Esophagus muscularis mucosa (tissue), 3 donors: ENCODE measurements at regions not wholly inside any gene's neighbourhood (a gene's known extent, or its start where the extent isn't known, plus 50 kb on each side); places are given as distances from the start of the nearest gene placed in this dataset.
"Not testable (repeated sequence)": the region's sequence is repeated elsewhere in the genome, so short reads cannot be mapped to it uniquely, and the experiment has no call there.

Source experiments
- CTCF ChIP-seq, 3 experiments: fragments of 200-600 bp in 2 of 3; fragments of 450-650 bp in 1 of 3; sonication (generic) in 2 of 3; IDR thresholded peaks; one replicate each; pipeline ENCODE4 v1.5.1; 2017 to 2019; ENCODE audit warnings: antibody characterized with exemption in 3 of 3, mild to moderate bottlenecking in 2 of 3, moderate library complexity in 1 of 3
- POLR2A ChIP-seq: fragments of 450-650 bp; IDR thresholded peaks from one replicate; pipeline ENCODE4 v1.6.1; 2017; ENCODE audit warnings: antibody characterized with exemption, moderate library complexity, mild to moderate bottlenecking, low read depth

GRCh38 chr12:43193096-43193495, 358.9 kb downstream of the ADAMTS20 start:
- not testable (repeated sequence) for TF ChIP-seq CTCF (IDR thresholded peaks at IDR 0.05); POLR2A
